CD14-positive monocyte (primary cell): ENCODE measurements at regions not wholly inside any gene's neighbourhood (a gene's known extent, or its start where the extent isn't known, plus 50 kb on each side); places are given as distances from the start of the nearest gene placed in this dataset.

Experiments used
- DNase-seq, 3 donors: peaks; one replicate each; pipeline ENCODE4 v3.0.0-alpha.2; 2011 to 2022
- H2AFZ ChIP-seq: 2 replicates; pipeline ENCODE4 v1.6.0; 2012; ENCODE audit warnings: mild to moderate bottlenecking, low read depth, low read length, inconsistent platforms; ENCODE audit not compliant: insufficient read depth, poor library complexity, severe bottlenecking
- H3K27ac ChIP-seq, 2 donors: 1 replicate in 1 of 2; 2 replicates in 1 of 2; pipeline ENCODE4 v1.5.1; 2012 to 2013; ENCODE audit warnings: low read length in 2 of 2, control low read depth in 1 of 2, inconsistent platforms in 1 of 2, low read depth in 1 of 2, mild to moderate bottlenecking in 1 of 2
- H3K27me3 ChIP-seq, 2 donors: one replicate each; pipeline versions ENCODE4 v1.6.0 to v1.6.1; 2011 to 2013; ENCODE audit warnings: low read length in 2 of 2; ENCODE audit not compliant: control insufficient read depth in 2 of 2, insufficient read depth in 2 of 2
- H3K36me3 ChIP-seq, 2 donors: replicated peaks in 1 of 2; 1 replicate in 1 of 2; 2 replicates in 1 of 2; pipeline versions ENCODE4 v1.5.1 to v1.6.1; 2012 to 2013; ENCODE audit warnings: low read length in 2 of 2, control low read depth in 1 of 2, inconsistent platforms in 1 of 2, mild to moderate bottlenecking in 1 of 2; ENCODE audit not compliant: insufficient read depth in 2 of 2, control insufficient read depth in 1 of 2
- H3K4me1 ChIP-seq, 2 donors: 1 replicate in 1 of 2; 2 replicates in 1 of 2; pipeline versions ENCODE4 v1.5.1 to v1.6.1; 2012 to 2013; ENCODE audit warnings: low read length in 2 of 2, control low read depth in 1 of 2, inconsistent platforms in 1 of 2, mild to moderate bottlenecking in 1 of 2, moderate library complexity in 1 of 2; ENCODE audit not compliant: insufficient read depth in 2 of 2, control insufficient read depth in 1 of 2
- H3K4me2 ChIP-seq: replicated peaks from 2 replicates; pipeline ENCODE3; 2012; ENCODE audit warnings: low read length, moderate library complexity, mild to moderate bottlenecking; ENCODE audit not compliant: poor library complexity, severe bottlenecking; ENCODE audit errors: extremely low read depth
- H3K4me3 ChIP-seq, 3 experiments: fragments of 200-600 bp in 1 of 3; sonication (generic) in 1 of 3; replicated peaks in 1 of 3; 1 replicate in 2 of 3; 2 replicates in 1 of 3; pipeline ENCODE4 v1.5.1; 2011 to 2013; ENCODE audit warnings: low read length in 3 of 3, mild to moderate bottlenecking in 3 of 3, control low read depth in 2 of 3, low read depth in 2 of 3, inconsistent platforms in 1 of 3, moderate library complexity in 1 of 3
- H3K79me2 ChIP-seq: 2 replicates; pipeline ENCODE4 v1.6.0; 2012; ENCODE audit warnings: mild to moderate bottlenecking, control low read depth, inconsistent platforms, low read length, moderate library complexity; ENCODE audit not compliant: insufficient read depth
- H3K9ac ChIP-seq: 2 replicates; pipeline ENCODE4 v1.6.0; 2017; ENCODE audit warnings: low read length, mild to moderate bottlenecking; ENCODE audit not compliant: insufficient read depth, poor library complexity, severe bottlenecking
- H3K9me3 ChIP-seq, 2 donors: replicated peaks in 1 of 2; 1 replicate in 1 of 2; 2 replicates in 1 of 2; pipeline versions ENCODE4 v1.5.1 to v1.6.1; 2012 to 2013; ENCODE audit warnings: low read length in 2 of 2, control low read depth in 1 of 2; ENCODE audit not compliant: control insufficient read depth in 1 of 2, insufficient read depth in 1 of 2
- H4K20me1 ChIP-seq: 2 replicates; pipeline ENCODE4 v1.6.0; 2012; ENCODE audit warnings: mild to moderate bottlenecking, low read length, control low read depth, moderate library complexity; ENCODE audit not compliant: insufficient read depth
- H3K27ac Mint-ChIP-seq, 7 donors: one replicate each; pipeline ENCODE4 v1.8.0; 2020; ENCODE audit warnings: mild to moderate bottlenecking in 7 of 7, mixed read lengths in 7 of 7, moderate library complexity in 6 of 7, inconsistent platforms in 2 of 7
- H3K27me3 Mint-ChIP-seq, 3 donors: one replicate each; pipeline ENCODE4 v1.8.0; 2021 to 2022; ENCODE audit warnings: low read depth in 3 of 3, mild to moderate bottlenecking in 3 of 3, mixed read lengths in 3 of 3, moderate library complexity in 3 of 3, inconsistent platforms in 1 of 3
- H3K36me3 Mint-ChIP-seq, 2 donors: one replicate each; pipeline ENCODE4 v1.8.0; 2020; ENCODE audit warnings: mixed read lengths in 2 of 2, inconsistent platforms in 1 of 2, mild to moderate bottlenecking in 1 of 2
- H3K4me1 Mint-ChIP-seq: one replicate; pipeline ENCODE4 v1.8.0; 2020; ENCODE audit warnings: mild to moderate bottlenecking, mixed read lengths
- H3K4me3 Mint-ChIP-seq, 2 donors: one replicate each; pipeline ENCODE4 v1.8.0; 2020; ENCODE audit warnings: mild to moderate bottlenecking in 2 of 2, mixed read lengths in 2 of 2, moderate library complexity in 1 of 2
- H3K9me3 Mint-ChIP-seq, 7 donors: one replicate each; pipeline ENCODE4 v1.8.0; 2020 to 2022; ENCODE audit warnings: mixed read lengths in 7 of 7, mild to moderate bottlenecking in 6 of 7, moderate library complexity in 6 of 7, inconsistent platforms in 2 of 7
- CTCF ChIP-seq: fragments of 200-600 bp; IDR thresholded peaks from one replicate; pipeline ENCODE4 v1.8.0; 2022; ENCODE audit warnings: antibody characterized with exemption, mild to moderate bottlenecking
- whole genome bisulfite sequencing: methylation state at CpG from one replicate; pipeline ENCODE4 v1.1.5; 2013; ENCODE audit warnings: missing lambda C conversion rate; ENCODE audit not compliant: insufficient coverage; 5-methylcytosine and 5-hydroxymethylcytosine counted together
- intact Hi-C, 2 donors: fragments of 100-400 bp; cut with micrococcal nuclease; formaldehyde crosslinking; loops; one replicate each; pipeline versions ENCODE4 v1.15.0 to v1.15.1; 2023

GRCh38 chr12:127820846-127821245, 446.1 kb upstream of the TMEM132C start:
- Histone ChIP-seq H3K36me3 (no peaks in the 10 kb centered on the region), H3K9ac (no peak overlapping the region), H4K20me1 (no peaks in the 10 kb centered on the region), H2AFZ (no peak overlapping the region), H3K9me3 (peaks cover 6 to 11% of the 10 kb centered on the region in 2 donors), H3K79me2 (no peaks in the 10 kb centered on the region), H3K4me3 (no peak overlapping the region), H3K27ac (no peak overlapping the region), H3K4me1 (peaks cover 0 to 3% of the 10 kb centered on the region in 2 donors), H3K27me3 (no peaks in the 10 kb centered on the region), H3K4me2 (no peak overlapping the region)
- no peak for DNase-seq
- H3K9me3 Mint-ChIP-seq = peaks cover 3 to 27% (median 10%) of the 10 kb centered on the region in 7 donors
- no peak overlapping the region for H3K27ac Mint-ChIP-seq
- H3K4me1 Mint-ChIP-seq = peaks cover 20% of the 10 kb centered on the region
- no peak overlapping the region for H3K4me3 Mint-ChIP-seq
- intact Hi-C loops = no loop called here
- H3K27me3 Mint-ChIP-seq = peaks cover 0 to 2% (median 1%) of the 10 kb centered on the region in 3 donors
- TF ChIP-seq CTCF = no peak
- no peaks in the 10 kb centered on the region for H3K36me3 Mint-ChIP-seq
- 91% methylated on average over 5 of the region's 7 CpGs for WGBS

- no peak overlapping the region for H3K9ac ChIP-seq
- no peaks in the 10 kb centered on the region for H3K36me3 ChIP-seq
- H3K4me3 Mint-ChIP-seq = no peak overlapping the region
- peaks cover 20% of the 10 kb centered on the region for H3K4me1 Mint-ChIP-seq
- no peak for TF ChIP-seq CTCF
- no peaks in the 10 kb centered on the region for H3K27me3 ChIP-seq
- H4K20me1 ChIP-seq = no peaks in the 10 kb centered on the region
- H3K79me2 ChIP-seq = no peaks in the 10 kb centered on the region
- no peak overlapping the region for H3K4me2 ChIP-seq
- peaks cover 1 to 2% (median 2%) of the 10 kb centered on the region in 3 donors for H3K27me3 Mint-ChIP-seq
- no peak for DNase-seq
- H3K27ac ChIP-seq = no peak overlapping the region
- no peak overlapping the region for H3K27ac Mint-ChIP-seq
- H2AFZ ChIP-seq = no peak overlapping the region
- no peaks in the 10 kb centered on the region for H3K36me3 Mint-ChIP-seq
- peaks cover 19 to 29% of the 10 kb centered on the region in 2 donors for H3K9me3 ChIP-seq
- intact Hi-C loops = no loop called here
- WGBS = 71% methylated on average over 2 of the region's 6 CpGs
- peaks cover 12 to 27% (median 19%) of the 10 kb centered on the region in 7 donors for H3K9me3 Mint-ChIP-seq
- peaks cover 0 to 3% of the 10 kb centered on the region in 2 donors for H3K4me1 ChIP-seq
- no peak overlapping the region for H3K4me3 ChIP-seq
Measured at GRCh38 chr12:127822809-127823411, 444.1 kb upstream of the TMEM132C start.
